ENCODE measurements at regions not wholly inside any gene's neighbourhood (a gene's known extent, or its start where the extent isn't known, plus 50 kb on each side); places are given as distances from the start of the nearest gene placed in this dataset.
"Not testable (repeated sequence)": the region's sequence is repeated elsewhere in the genome, so short reads cannot be mapped to it uniquely, and the experiment has no call there.

- Histone ChIP-seq H3K36me3 (ENCODE audit: control insufficient read depth, insufficient read depth, low read length) (no peaks in the 10 kb centered on the region), H3K4me2 (ENCODE audit: low read length) (no peak overlapping the region), H4K8ac (ENCODE audit: low read depth, low read length) (no peak overlapping the region), H3K56ac (ENCODE audit: low read length) (no peak overlapping the region), H3K27me3 (ENCODE audit: insufficient read depth, low read length, poor library complexity) (no peaks in the 10 kb centered on the region), H2BK15ac (replicated peaks; ENCODE audit: low read depth) (no peak overlapping the region), H2BK5ac (ENCODE audit: low read length) (no peak overlapping the region), H3K27ac (ENCODE audit: low read depth, low read length) (no peak overlapping the region), H2AK5ac (ENCODE audit: low read length) (no peak overlapping the region), H2BK120ac (ENCODE audit: low read depth, low read length) (no peak overlapping the region), H4K5ac (ENCODE audit: low read length) (no peak overlapping the region), H3K4me1 (ENCODE audit: control insufficient read depth, low read depth, low read length) (peaks cover 9% of the 10 kb centered on the region), H3K18ac (ENCODE audit: low read length) (no peak overlapping the region), H3K4ac (ENCODE audit: low read depth, low read length) (no peak overlapping the region), H3K79me2 (ENCODE audit: control insufficient read depth, insufficient read depth, low read length) (no peaks in the 10 kb centered on the region), H3K23ac (ENCODE audit: low read length) (no peak overlapping the region), H3K79me1 (ENCODE audit: low read length) (no peaks in the 10 kb centered on the region), H3K4me3 (ENCODE audit: low read length) (no peak overlapping the region), H3K9ac (ENCODE audit: low read length) (no peak overlapping the region)
- DNase-seq = peak; percentile 94
- WGBS (ENCODE audit: extremely low coverage, insufficient coverage, low lambda C conversion rate) = no CpG with 5 or more reads among the region's 3 CpGs
Measured at GRCh38 chr15:67937153-67937761, 97.4 kb upstream of the RNU6-1 start.

GRCh38 chr15:67939179-67939578, 99.3 kb upstream of the RNU6-1 start:
- not testable (repeated sequence) for H3K18ac ChIP-seq (ENCODE audit: low read length); H3K23ac ChIP-seq (ENCODE audit: low read length); H3K4me2 ChIP-seq (ENCODE audit: low read length); H3K56ac ChIP-seq (ENCODE audit: low read length); DNase-seq; H2BK120ac ChIP-seq (ENCODE audit: low read depth, low read length); H4K8ac ChIP-seq (ENCODE audit: low read depth, low read length); H2AK5ac ChIP-seq (ENCODE audit: low read length); H3K9ac ChIP-seq (ENCODE audit: low read length); H3K4me1 ChIP-seq (ENCODE audit: control insufficient read depth, low read depth, low read length); H2BK15ac ChIP-seq (replicated peaks; ENCODE audit: low read depth); H3K4me3 ChIP-seq (ENCODE audit: low read length); H3K79me1 ChIP-seq (ENCODE audit: low read length); H3K36me3 ChIP-seq (ENCODE audit: control insufficient read depth, insufficient read depth, low read length); H3K27ac ChIP-seq (ENCODE audit: low read depth, low read length); H3K4ac ChIP-seq (ENCODE audit: low read depth, low read length); H3K27me3 ChIP-seq (ENCODE audit: insufficient read depth, low read length, poor library complexity); H3K79me2 ChIP-seq (ENCODE audit: control insufficient read depth, insufficient read depth, low read length); H4K5ac ChIP-seq (ENCODE audit: low read length); H2BK5ac ChIP-seq (ENCODE audit: low read length)
- no CpG with 5 or more reads among the region's 5 CpGs for WGBS (ENCODE audit: extremely low coverage, insufficient coverage, low lambda C conversion rate)

- not testable (repeated sequence) for H3K9ac ChIP-seq (ENCODE audit: low read length); H2BK5ac ChIP-seq (ENCODE audit: low read length); H3K4me2 ChIP-seq (ENCODE audit: low read length); H3K4me1 ChIP-seq (ENCODE audit: control insufficient read depth, low read depth, low read length); H4K5ac ChIP-seq (ENCODE audit: low read length); H2BK120ac ChIP-seq (ENCODE audit: low read depth, low read length); H3K4ac ChIP-seq (ENCODE audit: low read depth, low read length); H3K56ac ChIP-seq (ENCODE audit: low read length); H2BK15ac ChIP-seq (replicated peaks; ENCODE audit: low read depth); H4K8ac ChIP-seq (ENCODE audit: low read depth, low read length); H3K79me2 ChIP-seq (ENCODE audit: control insufficient read depth, insufficient read depth, low read length); H3K79me1 ChIP-seq (ENCODE audit: low read length); H3K27ac ChIP-seq (ENCODE audit: low read depth, low read length); H3K27me3 ChIP-seq (ENCODE audit: insufficient read depth, low read length, poor library complexity); H3K36me3 ChIP-seq (ENCODE audit: control insufficient read depth, insufficient read depth, low read length); H3K23ac ChIP-seq (ENCODE audit: low read length); H2AK5ac ChIP-seq (ENCODE audit: low read length); H3K18ac ChIP-seq (ENCODE audit: low read length); H3K4me3 ChIP-seq (ENCODE audit: low read length)
- peak; percentile 79 for DNase-seq
- no CpG with 5 or more reads among the region's 5 CpGs for WGBS (ENCODE audit: extremely low coverage, insufficient coverage, low lambda C conversion rate)
Measured at GRCh38 chr15:67939588-67940323, 99.9 kb upstream of the RNU6-1 start.

- peak; percentile 43 for DNase-seq
- WGBS (ENCODE audit: extremely low coverage, insufficient coverage, low lambda C conversion rate) = no CpG with 5 or more reads among the region's 1 CpG
- Histone ChIP-seq H3K27ac (ENCODE audit: low read depth, low read length) (no peak overlapping the region), H3K56ac (ENCODE audit: low read length) (no peak overlapping the region), H3K79me1 (ENCODE audit: low read length) (no peaks in the 10 kb centered on the region), H3K9ac (ENCODE audit: low read length) (no peak overlapping the region), H4K8ac (ENCODE audit: low read depth, low read length) (no peak overlapping the region), H4K5ac (ENCODE audit: low read length) (no peak overlapping the region), H2BK15ac (replicated peaks; ENCODE audit: low read depth) (no peak overlapping the region), H3K27me3 (ENCODE audit: insufficient read depth, low read length, poor library complexity) (no peaks in the 10 kb centered on the region), H3K23ac (ENCODE audit: low read length) (no peak overlapping the region), H3K36me3 (ENCODE audit: control insufficient read depth, insufficient read depth, low read length) (no peaks in the 10 kb centered on the region), H3K79me2 (ENCODE audit: control insufficient read depth, insufficient read depth, low read length) (no peaks in the 10 kb centered on the region), H3K4me2 (ENCODE audit: low read length) (no peak overlapping the region), H3K4me3 (ENCODE audit: low read length) (no peak overlapping the region), H2BK120ac (ENCODE audit: low read depth, low read length) (no peak overlapping the region), H3K18ac (ENCODE audit: low read length) (no peak overlapping the region), H2AK5ac (ENCODE audit: low read length) (no peak overlapping the region), H3K4ac (ENCODE audit: low read depth, low read length) (no peak overlapping the region), H2BK5ac (ENCODE audit: low read length) (no peak overlapping the region), H3K4me1 (ENCODE audit: control insufficient read depth, low read depth, low read length) (peaks cover 9% of the 10 kb centered on the region)
Measured at GRCh38 chr15:67940324-67940719, 100.5 kb upstream of the RNU6-1 start.

GRCh38 chr15:67941648-67942310, 101.9 kb upstream of the RNU6-1 start:
- no CpG with 5 or more reads among the region's 3 CpGs for WGBS (ENCODE audit: extremely low coverage, insufficient coverage, low lambda C conversion rate)
- no peak overlapping the region for H3K4ac ChIP-seq (ENCODE audit: low read depth, low read length)
- H3K18ac ChIP-seq (ENCODE audit: low read length) = no peak overlapping the region
- H3K36me3 ChIP-seq (ENCODE audit: control insufficient read depth, insufficient read depth, low read length) = no peaks in the 10 kb centered on the region
- no peak overlapping the region for H4K5ac ChIP-seq (ENCODE audit: low read length)
- no peak overlapping the region for H3K27ac ChIP-seq (ENCODE audit: low read depth, low read length)
- no peak overlapping the region for H3K9ac ChIP-seq (ENCODE audit: low read length)
- no peaks in the 10 kb centered on the region for H3K27me3 ChIP-seq (ENCODE audit: insufficient read depth, low read length, poor library complexity)
- H2BK15ac ChIP-seq (replicated peaks; ENCODE audit: low read depth) = peak overlapping the region; percentile 37
- H3K4me1 ChIP-seq (ENCODE audit: control insufficient read depth, low read depth, low read length) = peaks cover 15% of the 10 kb centered on the region
- no peak overlapping the region for H3K4me3 ChIP-seq (ENCODE audit: low read length)
- peak; percentile 88 for DNase-seq
- H3K79me1 ChIP-seq (ENCODE audit: low read length) = no peaks in the 10 kb centered on the region
- peak overlapping the region; percentile 96 for H2AK5ac ChIP-seq (ENCODE audit: low read length)
- H3K4me2 ChIP-seq (ENCODE audit: low read length) = no peak overlapping the region
- H4K8ac ChIP-seq (ENCODE audit: low read depth, low read length) = no peak overlapping the region
- no peak overlapping the region for H2BK5ac ChIP-seq (ENCODE audit: low read length)
- H3K56ac ChIP-seq (ENCODE audit: low read length) = no peak overlapping the region
- H3K79me2 ChIP-seq (ENCODE audit: control insufficient read depth, insufficient read depth, low read length) = no peaks in the 10 kb centered on the region
- H2BK120ac ChIP-seq (ENCODE audit: low read depth, low read length) = no peak overlapping the region
- no peak overlapping the region for H3K23ac ChIP-seq (ENCODE audit: low read length)

Data from mesendoderm (in vitro differentiated cells).